ENCODE measurements at regions not wholly inside any gene's neighbourhood (a gene's known extent, or its start where the extent isn't known, plus 50 kb on each side); places are given as distances from the start of the nearest gene placed in this dataset.
"Not testable (repeated sequence)": the region's sequence is repeated elsewhere in the genome, so short reads cannot be mapped to it uniquely, and the experiment has no call there.

DNA sequence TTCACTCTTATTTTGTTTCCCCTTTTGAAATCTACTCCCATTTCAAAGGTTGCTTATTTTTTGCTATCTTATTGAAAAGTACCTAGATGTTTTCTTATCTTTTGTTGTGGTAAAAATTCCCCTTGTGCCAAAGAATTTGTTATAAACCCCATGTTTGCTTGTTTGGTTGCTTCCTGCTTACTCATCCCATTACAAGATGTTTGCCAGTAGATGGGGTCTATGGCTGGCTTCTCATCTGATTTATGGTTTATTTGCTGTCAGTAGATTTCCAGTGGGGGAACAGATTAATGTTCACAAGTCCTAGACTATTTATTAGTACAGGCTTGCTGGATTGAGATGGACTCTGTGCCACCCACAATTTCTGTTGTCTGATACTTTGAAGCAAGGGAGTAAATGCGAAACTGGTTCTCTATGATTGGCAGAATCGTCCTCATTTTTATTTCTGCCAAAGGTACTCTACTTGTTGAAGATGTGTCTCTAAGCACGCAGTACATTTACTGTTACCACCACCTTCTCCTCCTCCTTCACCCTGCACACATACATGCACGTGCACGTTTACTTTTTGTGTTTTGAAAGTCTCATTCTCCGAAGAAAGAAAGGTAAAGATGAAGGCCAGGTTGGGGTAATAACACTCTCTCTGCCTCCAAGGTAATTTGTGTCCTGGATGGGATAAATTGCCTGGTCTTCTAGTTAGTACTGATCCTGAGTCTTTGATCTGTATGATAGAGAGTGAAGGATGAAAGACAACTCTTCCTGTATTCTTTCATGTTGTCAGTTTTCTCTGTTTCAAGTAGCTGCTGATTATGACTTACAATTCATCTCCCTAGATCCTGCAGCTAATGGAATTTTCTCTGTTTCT is 117.2 kb upstream of the ATP2B1 start:
- DNase-seq (ENCODE audit: low read depth): peak; percentile 54
- TF ChIP-seq, protein P1, sequence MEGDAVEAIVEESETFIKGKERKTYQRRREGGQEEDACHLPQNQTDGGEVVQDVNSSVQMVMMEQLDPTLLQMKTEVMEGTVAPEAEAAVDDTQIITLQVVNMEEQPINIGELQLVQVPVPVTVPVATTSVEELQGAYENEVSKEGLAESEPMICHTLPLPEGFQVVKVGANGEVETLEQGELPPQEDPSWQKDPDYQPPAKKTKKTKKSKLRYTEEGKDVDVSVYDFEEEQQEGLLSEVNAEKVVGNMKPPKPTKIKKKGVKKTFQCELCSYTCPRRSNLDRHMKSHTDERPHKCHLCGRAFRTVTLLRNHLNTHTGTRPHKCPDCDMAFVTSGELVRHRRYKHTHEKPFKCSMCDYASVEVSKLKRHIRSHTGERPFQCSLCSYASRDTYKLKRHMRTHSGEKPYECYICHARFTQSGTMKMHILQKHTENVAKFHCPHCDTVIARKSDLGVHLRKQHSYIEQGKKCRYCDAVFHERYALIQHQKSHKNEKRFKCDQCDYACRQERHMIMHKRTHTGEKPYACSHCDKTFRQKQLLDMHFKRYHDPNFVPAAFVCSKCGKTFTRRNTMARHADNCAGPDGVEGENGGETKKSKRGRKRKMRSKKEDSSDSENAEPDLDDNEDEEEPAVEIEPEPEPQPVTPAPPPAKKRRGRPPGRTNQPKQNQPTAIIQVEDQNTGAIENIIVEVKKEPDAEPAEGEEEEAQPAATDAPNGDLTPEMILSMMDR (IDR thresholded peaks at IDR 0.05; ENCODE audit: insufficient read depth, low read depth, low read length, missing control alignments): no peak
- H3K4me3 ChIP-seq (ENCODE audit: low read depth, low read length): no peak overlapping the region

DNA sequence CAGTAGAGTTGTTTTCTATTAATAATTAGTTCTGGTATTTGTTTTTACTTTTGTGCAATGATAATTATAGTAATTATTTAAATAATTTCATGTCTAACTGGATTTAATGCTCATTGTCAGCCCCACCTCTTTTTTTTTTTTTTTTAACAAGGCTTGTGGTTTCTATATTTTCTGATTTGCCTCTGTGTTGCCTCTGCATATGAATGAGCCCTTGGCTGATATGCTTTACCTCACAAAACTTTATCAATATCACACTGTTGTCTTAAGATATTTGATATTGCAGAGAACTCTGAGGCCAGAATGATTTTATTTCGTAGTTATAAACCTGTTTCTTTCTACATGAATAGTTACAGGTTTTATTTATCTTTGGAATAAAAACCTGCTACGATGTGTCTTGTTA is 116.2 kb upstream of the ATP2B1 start:
- no peak for DNase-seq (ENCODE audit: low read depth)
- no peak overlapping the region for H3K4me3 ChIP-seq (ENCODE audit: low read depth, low read length)
- TF ChIP-seq, protein P1 (IDR thresholded peaks at IDR 0.05; ENCODE audit: insufficient read depth, low read depth, low read length, missing control alignments): no peak

DNA sequence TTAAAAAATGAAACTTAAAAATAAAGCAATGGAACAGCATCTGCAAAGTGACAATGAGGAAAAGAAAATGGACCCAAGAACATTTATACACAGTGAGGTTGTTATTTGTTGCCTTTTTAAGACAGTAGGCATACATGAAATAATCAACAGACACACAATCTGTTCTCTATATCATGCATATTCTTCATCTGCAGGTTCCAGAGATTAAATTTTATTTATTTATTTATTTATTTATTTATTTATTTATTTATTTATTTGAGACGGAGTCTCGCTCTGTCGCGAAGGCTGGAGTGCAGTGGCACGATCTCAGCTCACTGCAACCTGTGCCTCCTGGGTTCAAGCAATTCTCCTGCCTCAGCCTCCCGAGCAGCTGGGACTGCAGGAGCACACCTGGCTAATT is 114.4 kb upstream of the ATP2B1 start:
- not testable (repeated sequence) for DNase-seq (ENCODE audit: low read depth); H3K4me3 ChIP-seq (ENCODE audit: low read depth, low read length)

DNA sequence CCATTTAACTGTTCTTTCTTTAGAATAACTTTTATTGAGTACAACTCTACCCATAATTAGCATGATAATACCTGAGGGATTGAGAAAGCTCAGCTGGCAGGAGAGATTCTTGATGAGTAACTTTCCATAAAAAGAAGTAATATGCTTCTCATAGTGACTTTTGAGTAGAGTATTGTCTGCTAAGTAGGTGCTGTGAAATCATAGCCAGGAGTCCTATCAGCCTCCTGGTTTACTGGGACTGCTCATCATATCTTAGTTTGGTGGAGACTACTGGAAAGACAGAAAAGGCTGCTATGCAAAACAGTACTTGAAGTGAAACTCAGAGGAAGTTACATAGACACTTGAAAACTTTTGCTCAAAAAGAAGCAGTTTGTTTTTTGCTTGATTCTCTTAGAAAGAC is 113.3 kb upstream of the ATP2B1 start:
- DNase-seq (ENCODE audit: low read depth): peak; percentile 32

DNA sequence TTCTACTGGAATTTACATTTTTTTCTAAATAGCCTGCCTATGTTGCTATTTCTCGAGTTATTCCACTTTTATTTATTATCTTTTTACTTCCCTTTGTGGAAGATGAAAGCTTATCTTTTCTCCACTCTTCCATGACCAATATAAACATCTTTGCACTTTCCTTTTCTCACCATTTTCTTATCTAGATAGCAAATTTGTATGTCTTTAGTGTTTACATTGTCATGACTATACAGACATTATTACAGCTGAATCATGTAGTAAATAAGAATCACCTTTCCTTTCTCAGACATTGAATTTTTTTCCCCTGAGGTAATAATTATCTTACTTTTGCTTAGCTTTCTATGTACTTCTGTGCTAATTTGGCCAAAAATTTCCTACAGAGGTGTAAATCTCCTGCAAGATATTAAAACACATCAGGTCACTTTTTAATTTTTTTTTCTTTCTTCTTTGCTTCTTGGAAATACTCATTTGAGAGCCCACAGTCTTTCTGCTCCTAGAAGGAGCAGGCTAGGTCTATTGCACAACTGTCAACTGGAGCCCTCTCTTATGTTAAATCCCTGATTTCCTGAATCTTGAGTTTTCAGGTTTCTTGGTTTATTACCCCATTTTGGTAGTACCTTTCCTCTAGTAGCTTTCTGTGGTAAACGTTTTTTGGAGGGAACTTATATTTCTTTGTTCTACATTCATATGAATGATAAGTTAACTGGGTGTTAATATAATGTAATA is 109.0 kb upstream of the ATP2B1 start:
- TF ChIP-seq, protein P1 (IDR thresholded peaks at IDR 0.05; ENCODE audit: insufficient read depth, low read depth, low read length, missing control alignments): no peak
- DNase-seq (ENCODE audit: low read depth): no peak
- H3K4me3 ChIP-seq (ENCODE audit: low read depth, low read length): no peak overlapping the region

More for the DNA sequence above, 113.3 kb upstream of the ATP2B1 start:
- no peak overlapping the region for H3K4me3 ChIP-seq (ENCODE audit: low read depth, low read length)
- TF ChIP-seq, protein P1 (IDR thresholded peaks at IDR 0.05; ENCODE audit: insufficient read depth, low read depth, low read length, missing control alignments): no peak

DNA sequence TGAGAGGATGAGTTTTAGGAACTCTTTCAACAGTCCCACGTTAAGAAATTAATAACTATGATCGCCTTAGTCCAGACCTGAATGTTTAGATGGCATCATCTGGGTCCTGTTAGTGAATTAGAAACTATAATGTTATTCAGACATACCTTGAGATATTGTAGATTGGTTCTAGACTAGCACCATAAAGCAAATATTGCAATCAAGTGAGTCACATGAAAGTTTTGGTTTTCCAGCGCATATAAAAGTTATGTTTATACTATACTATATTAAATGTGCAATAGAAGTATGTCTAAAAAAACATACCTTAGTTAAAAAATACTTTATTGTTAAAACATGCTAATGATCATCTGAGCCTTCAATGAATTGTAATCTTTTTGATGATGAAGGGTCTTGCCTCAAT is 106.6 kb upstream of the ATP2B1 start:
- H3K4me3 ChIP-seq (ENCODE audit: low read depth, low read length): no peak overlapping the region
- no peak for DNase-seq (ENCODE audit: low read depth)
- TF ChIP-seq, protein P1 (IDR thresholded peaks at IDR 0.05; ENCODE audit: insufficient read depth, low read depth, low read length, missing control alignments): no peak

DNA sequence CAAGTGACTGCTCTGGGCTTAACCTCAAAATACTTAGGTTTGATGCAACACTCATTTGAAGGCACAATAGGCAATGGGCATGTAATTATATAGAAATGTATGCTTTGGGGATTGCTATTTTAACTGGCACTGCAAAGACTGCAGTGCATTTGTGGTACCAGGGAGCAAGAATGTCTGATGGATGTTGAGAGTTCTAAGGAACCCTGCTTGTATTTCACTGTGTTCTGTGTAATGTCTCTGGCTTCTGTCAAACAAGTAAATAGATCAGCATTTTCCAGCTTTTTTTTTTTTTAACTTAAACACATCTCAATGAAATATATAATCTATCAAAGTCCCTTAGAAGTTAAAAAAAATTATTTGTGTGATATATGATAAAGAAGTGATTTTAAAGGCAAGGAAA is 94.8 kb upstream of the ATP2B1 start:
- no peak for DNase-seq (ENCODE audit: low read depth)
- H3K4me3 ChIP-seq (ENCODE audit: low read depth, low read length): no peak overlapping the region
- TF ChIP-seq, protein P1 (IDR thresholded peaks at IDR 0.05; ENCODE audit: insufficient read depth, low read depth, low read length, missing control alignments): no peak
